NT2/D1 (cell line): ENCODE measurements at regions not wholly inside any gene's neighbourhood (a gene's known extent, or its start where the extent isn't known, plus 50 kb on each side); places are given as distances from the start of the nearest gene placed in this dataset.

Source experiments
- DNase-seq: peaks from one replicate; pipeline ENCODE4 v3.0.0-alpha.2; 2011; ENCODE audit warnings: low read depth, low spot score
- H3K27me3 ChIP-seq: 2 replicates; pipeline ENCODE4 v1.6.0; 2011; ENCODE audit warnings: mild to moderate bottlenecking; ENCODE audit not compliant: insufficient read length, insufficient read depth
- H3K36me3 ChIP-seq: 2 replicates; pipeline ENCODE4 v1.6.1; 2011; ENCODE audit warnings: mild to moderate bottlenecking, low read length, mixed read lengths; ENCODE audit not compliant: insufficient read depth, insufficient read length
- H3K4me1 ChIP-seq: 2 replicates; pipeline ENCODE4 v1.5.1; 2011; ENCODE audit not compliant: insufficient read depth, insufficient read length
- H3K4me3 ChIP-seq: 2 replicates; pipeline ENCODE4 v1.5.1; 2011; ENCODE audit warnings: low read depth; ENCODE audit not compliant: insufficient read length
- H3K9ac ChIP-seq: 2 replicates; pipeline ENCODE4 v1.6.0; 2011; ENCODE audit warnings: low read depth; ENCODE audit not compliant: insufficient read length
- H3K9me3 ChIP-seq: 2 replicates; pipeline ENCODE4 v1.5.1; 2011; ENCODE audit warnings: mild to moderate bottlenecking, low read length; ENCODE audit not compliant: insufficient read depth
- SUZ12 ChIP-seq: IDR thresholded peaks from 2 replicates; pipeline ENCODE4 v1.6.1; 2011; ENCODE audit not compliant: insufficient read length, insufficient read depth; ENCODE audit errors: extremely low read depth
- YY1 ChIP-seq: IDR thresholded peaks from 2 replicates; pipeline ENCODE4 v1.6.1; 2011; ENCODE audit not compliant: insufficient read length, insufficient read depth
- ZNF274 ChIP-seq: IDR thresholded peaks from 2 replicates; pipeline ENCODE4 v1.6.1; 2011; ENCODE audit warnings: mild to moderate bottlenecking, low read depth, low read length

DNA sequence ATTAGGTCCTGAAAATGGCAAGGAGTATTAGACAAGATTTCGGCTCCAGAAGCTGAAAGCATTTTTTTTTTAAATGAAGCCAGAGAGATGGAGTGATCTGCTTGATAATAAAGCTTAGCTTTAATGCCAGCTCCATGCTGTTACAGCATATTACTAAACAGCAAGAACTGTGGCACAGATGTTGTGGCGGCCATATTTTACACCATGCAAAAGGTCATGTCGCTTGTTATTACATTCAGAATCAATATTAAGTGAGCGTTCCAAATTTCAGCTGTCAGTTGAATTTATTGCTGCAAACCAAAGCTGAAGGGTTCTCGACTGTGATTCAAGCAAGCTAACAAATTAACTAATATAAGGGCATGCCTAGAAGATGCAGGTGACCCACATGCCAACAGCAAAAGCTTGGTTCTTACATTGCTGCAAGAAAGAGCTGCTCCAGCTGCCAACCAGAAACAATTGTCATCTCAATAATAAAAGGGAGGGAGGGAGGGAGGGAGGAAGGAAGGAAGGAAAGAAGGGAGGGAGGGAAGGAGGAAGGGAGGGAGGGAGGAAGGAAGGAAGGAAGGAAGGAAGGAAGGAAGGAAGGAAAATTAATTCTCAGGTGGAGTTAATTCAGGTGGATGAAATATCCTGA is 517.7 kb upstream of the WWC1 start:
- TF ChIP-seq SUZ12 (no peak), ZNF274 (no peak), YY1 (no peak)
- Histone ChIP-seq H3K9me3 (peaks cover 2% of the 10 kb centered on the region; the same call in 1 of the 2 replicates), H3K27me3 (no peaks in the 10 kb centered on the region), H3K4me1 (no peaks in the 10 kb centered on the region), H3K9ac (no peak overlapping the region), H3K4me3 (no peak overlapping the region), H3K36me3 (no peaks in the 10 kb centered on the region)
- no peak for DNase-seq

DNA sequence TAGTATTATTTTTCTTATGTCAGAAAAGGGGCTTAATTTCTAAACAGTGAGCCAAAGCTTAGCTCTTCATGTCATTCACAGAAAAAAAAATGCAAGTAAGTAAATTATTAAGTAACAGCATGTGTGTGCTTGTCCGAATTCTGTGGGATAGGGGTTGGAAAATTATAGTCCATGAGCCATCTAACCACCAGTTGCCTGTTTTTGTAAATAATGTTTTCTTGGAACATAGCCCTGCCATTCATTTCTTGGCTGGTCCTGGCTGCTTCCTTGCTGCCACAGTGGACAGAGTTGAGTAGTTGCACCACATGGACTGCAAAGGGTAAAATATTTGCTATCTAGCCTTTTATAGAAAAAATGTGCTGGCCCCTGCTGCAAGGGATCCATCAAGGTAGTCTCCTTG is 513.7 kb upstream of the WWC1 start:
- DNase-seq: no peak
- Histone ChIP-seq H3K9me3 (no peaks in the 10 kb centered on the region), H3K9ac (no peak overlapping the region), H3K27me3 (no peaks in the 10 kb centered on the region), H3K4me3 (no peak overlapping the region), H3K4me1 (no peaks in the 10 kb centered on the region), H3K36me3 (no peaks in the 10 kb centered on the region)
- no peak for TF ChIP-seq YY1

DNA sequence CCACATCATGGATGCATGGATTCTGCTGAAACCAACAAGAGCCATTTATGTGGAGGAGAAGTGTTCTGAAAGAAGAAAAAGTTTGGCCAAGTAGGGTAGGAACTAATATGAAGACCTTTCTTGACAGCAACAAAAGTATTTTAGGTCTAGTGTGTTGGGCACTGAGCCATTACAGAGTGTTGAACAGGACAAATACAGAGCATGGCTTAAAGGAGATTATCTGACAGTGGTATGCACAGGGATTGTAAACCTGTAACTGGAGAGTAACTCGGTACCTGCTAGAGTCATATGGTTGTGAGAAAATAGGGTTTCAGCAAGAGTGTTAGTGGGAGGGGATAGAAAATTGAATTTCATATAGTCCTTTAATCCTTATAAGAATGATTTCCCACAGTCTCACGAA is 513.2 kb upstream of the WWC1 start:
- Histone ChIP-seq H3K36me3 (no peaks in the 10 kb centered on the region), H3K9me3 (no peaks in the 10 kb centered on the region), H3K4me3 (no peak overlapping the region), H3K4me1 (no peaks in the 10 kb centered on the region), H3K9ac (no peak overlapping the region), H3K27me3 (no peaks in the 10 kb centered on the region)
- TF ChIP-seq SUZ12 (no peak), YY1 (no peak), ZNF274 (no peak)
- no peak for DNase-seq

DNA sequence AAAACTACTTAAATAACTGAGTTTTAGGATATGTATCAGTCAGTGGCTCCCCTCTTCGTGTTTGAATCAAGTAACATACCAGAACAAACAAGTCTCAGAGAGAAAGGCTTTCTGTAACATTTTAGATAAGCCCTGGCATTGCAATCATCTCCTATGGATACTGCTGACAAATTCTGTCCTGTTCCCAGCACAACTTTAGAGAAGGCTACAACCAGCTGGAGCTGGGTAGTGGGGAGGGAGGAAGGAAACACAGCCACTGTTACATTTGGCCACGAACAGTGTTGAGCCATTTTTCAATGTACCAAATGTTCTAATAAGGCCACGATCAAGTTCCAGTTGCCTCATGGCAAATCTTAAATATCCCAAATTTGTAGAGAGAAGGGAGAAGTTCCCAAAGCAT is 511.8 kb upstream of the WWC1 start:
- Histone ChIP-seq H3K4me3 (no peak overlapping the region), H3K9me3 (no peaks in the 10 kb centered on the region), H3K9ac (no peak overlapping the region), H3K4me1 (no peaks in the 10 kb centered on the region), H3K36me3 (no peaks in the 10 kb centered on the region), H3K27me3 (no peaks in the 10 kb centered on the region)
- TF ChIP-seq SUZ12 (no peak), YY1 (no peak), ZNF274 (no peak)
- no peak for DNase-seq

DNA sequence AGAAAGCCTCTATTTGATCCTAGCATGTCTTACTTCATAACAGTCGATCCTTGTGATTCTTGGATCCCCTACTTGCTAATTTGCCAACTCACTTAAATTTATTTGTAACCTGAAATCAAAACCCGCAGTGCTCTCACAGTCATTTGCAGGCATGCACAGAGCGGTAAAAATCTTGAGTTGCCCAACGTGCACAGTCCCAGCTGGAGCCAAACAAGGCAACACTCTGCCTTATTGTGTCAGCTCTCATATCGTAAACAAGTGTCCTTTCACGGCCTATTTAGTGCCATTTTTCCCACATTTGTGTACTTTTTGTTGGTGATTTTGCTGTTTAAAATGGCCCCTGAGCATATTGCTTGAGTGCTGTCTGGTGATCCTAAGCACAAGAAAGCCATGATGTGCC is 511.3 kb upstream of the WWC1 start:
- no peaks in the 10 kb centered on the region for H3K4me1 ChIP-seq

DNA sequence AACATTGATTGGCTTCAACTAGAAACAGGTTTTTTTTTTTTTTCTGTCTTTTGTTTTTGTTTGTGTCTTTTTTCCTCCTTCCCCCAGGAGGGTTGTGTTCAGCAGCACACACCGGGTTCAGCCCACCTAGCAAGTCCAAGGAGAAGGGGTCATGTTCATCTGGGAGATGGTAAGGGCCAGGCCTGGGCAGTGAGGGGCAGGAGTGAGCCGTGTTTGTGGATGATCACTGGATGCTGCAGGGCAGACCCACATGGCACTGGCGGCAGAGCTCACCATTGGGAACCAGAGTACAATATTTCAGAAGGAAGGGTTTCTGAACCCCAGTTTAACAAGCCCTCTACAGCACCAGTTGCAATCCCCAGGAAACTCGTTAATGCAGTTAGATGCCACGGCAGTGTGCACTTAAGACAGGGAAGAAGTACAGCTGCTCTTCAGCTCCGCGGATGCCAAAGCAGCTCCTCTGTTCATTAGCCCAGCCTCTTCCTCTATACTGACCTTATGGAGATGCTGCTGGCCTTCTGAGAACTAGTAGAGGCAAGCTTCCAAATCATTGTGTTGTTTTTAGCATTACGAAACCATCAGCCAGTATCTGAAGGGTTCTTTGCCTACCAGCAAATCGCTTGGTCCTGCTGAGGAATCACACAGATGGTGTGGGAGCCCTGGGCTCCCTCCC is 508.2 kb upstream of the WWC1 start:
- Histone ChIP-seq H3K9ac (no peak overlapping the region), H3K4me1 (no peaks in the 10 kb centered on the region), H3K27me3 (no peaks in the 10 kb centered on the region), H3K4me3 (no peak overlapping the region), H3K36me3 (no peaks in the 10 kb centered on the region), H3K9me3 (no peaks in the 10 kb centered on the region)
- no peak for DNase-seq
- TF ChIP-seq SUZ12 (no peak), YY1 (no peak), ZNF274 (no peak)

More for the DNA sequence above, 511.3 kb upstream of the WWC1 start:
- H3K4me3 ChIP-seq: no peak overlapping the region
- no peaks in the 10 kb centered on the region for H3K27me3 ChIP-seq
- DNase-seq: no peak
- no peaks in the 10 kb centered on the region for H3K36me3 ChIP-seq
- H3K9me3 ChIP-seq: no peaks in the 10 kb centered on the region
- TF ChIP-seq YY1: no peak
- TF ChIP-seq ZNF274: no peak
- TF ChIP-seq SUZ12: no peak
- no peak overlapping the region for H3K9ac ChIP-seq

DNA sequence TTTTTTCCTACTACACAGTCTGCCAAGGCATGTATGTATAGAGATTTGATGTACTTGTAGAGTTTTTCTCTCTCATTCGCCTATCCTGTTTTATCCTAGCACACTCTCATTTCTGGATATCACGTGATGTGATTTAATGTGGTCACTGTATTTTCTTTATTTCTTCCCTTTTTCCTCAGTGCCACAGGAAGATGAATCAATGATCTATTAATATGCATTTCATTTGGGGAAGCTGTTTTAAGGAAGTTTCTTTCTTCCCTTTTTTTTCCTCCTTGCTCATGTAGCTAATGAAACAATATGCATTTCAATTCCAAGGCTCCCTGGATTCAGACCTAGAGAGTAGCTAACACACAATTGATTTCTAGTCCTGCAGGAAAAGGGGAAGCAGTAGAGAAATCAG is 506.3 kb upstream of the WWC1 start:
- no peak for TF ChIP-seq SUZ12
- TF ChIP-seq YY1: no peak
- TF ChIP-seq ZNF274: no peak
- no peaks in the 10 kb centered on the region for H3K36me3 ChIP-seq
- H3K4me3 ChIP-seq: no peak overlapping the region
- no peaks in the 10 kb centered on the region for H3K27me3 ChIP-seq
- DNase-seq: no peak
- H3K4me1 ChIP-seq: no peaks in the 10 kb centered on the region
- H3K9me3 ChIP-seq: no peaks in the 10 kb centered on the region
- no peak overlapping the region for H3K9ac ChIP-seq

DNA sequence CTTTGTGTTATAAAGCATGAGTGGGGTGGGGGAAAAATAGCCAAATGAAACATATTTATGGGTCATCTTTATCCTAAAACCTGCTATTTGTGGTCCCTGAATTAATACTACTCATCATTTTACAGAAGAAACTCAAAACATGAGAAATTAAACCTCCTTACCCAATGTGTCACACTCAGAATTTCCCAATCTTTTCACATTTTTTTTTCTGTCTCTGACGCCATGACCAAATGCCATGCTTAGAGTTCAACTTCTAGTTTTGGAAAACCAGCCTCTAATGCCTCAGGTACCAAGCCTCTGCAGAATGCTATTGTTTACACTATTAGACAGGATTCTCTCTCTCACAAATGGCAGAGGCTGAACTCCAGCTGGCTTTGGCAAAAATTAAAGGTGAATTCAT is 505.5 kb upstream of the WWC1 start:
- Histone ChIP-seq H3K9ac (no peak overlapping the region), H3K36me3 (no peaks in the 10 kb centered on the region), H3K27me3 (no peaks in the 10 kb centered on the region), H3K4me3 (no peak overlapping the region), H3K4me1 (no peaks in the 10 kb centered on the region), H3K9me3 (no peaks in the 10 kb centered on the region)
- TF ChIP-seq SUZ12 (no peak), YY1 (no peak), ZNF274 (no peak)
- no peak for DNase-seq
